Neural cell (in vitro differentiated cells): ENCODE measurements at regions not wholly inside any gene's neighbourhood (a gene's known extent, or its start where the extent isn't known, plus 50 kb on each side); places are given as distances from the start of the nearest gene placed in this dataset.

ENCODE experiments used
- H2AFZ ChIP-seq: fragments of 200-600, 300-800 bp; sonication (generic), shearing (Covaris generic); 2 replicates; pipeline ENCODE4 v1.6.0; 2014; ENCODE audit warnings: low read depth, mild to moderate bottlenecking, antibody characterized with exemption, low read length, moderate library complexity
- H3F3A ChIP-seq: fragments of 200-600 bp; shearing (Covaris generic); 2 replicates; pipeline ENCODE4 v1.6.1; 2016; ENCODE audit warnings: mild to moderate bottlenecking, moderate library complexity, mixed read lengths, antibody characterized with exemption, low read length; ENCODE audit not compliant: insufficient read depth, poor library complexity, severe bottlenecking
- H3K27ac ChIP-seq: fragments of 200-600, 300-800 bp; sonication (generic), shearing (Covaris generic); 2 replicates; pipeline ENCODE4 v1.5.1; 2014; ENCODE audit warnings: mild to moderate bottlenecking, low read length, moderate library complexity
- H3K27me3 ChIP-seq: fragments of 300-800, 200-600 bp; sonication (generic), shearing (Covaris generic); 2 replicates; pipeline ENCODE4 v1.6.0; 2014; ENCODE audit warnings: mild to moderate bottlenecking, low read depth, low read length, moderate library complexity; ENCODE audit not compliant: insufficient read depth
- H3K36me3 ChIP-seq: fragments of 300-800, 200-600 bp; sonication (generic), shearing (Covaris generic); 2 replicates; pipeline ENCODE4 v1.5.1; 2014; ENCODE audit warnings: mild to moderate bottlenecking, antibody characterized with exemption, low read length, moderate library complexity; ENCODE audit not compliant: insufficient read depth
- H3K4me2 ChIP-seq: fragments of 300-800, 200-600 bp; sonication (generic), shearing (Covaris generic); 2 replicates; pipeline ENCODE4 v1.6.0; 2014; ENCODE audit warnings: mild to moderate bottlenecking, low read length
- H3K4me3 ChIP-seq: fragments of 300-800, 200-600 bp; sonication (generic), shearing (Covaris generic); 2 replicates; pipeline ENCODE4 v1.5.1; 2014; ENCODE audit warnings: mild to moderate bottlenecking, low read length, moderate library complexity
- H3K79me2 ChIP-seq: fragments of 200-600 bp; shearing (Covaris generic); replicated peaks from 2 replicates; pipeline ENCODE4 v1.6.0; 2014; ENCODE audit warnings: mild to moderate bottlenecking, low read length, moderate library complexity; ENCODE audit not compliant: insufficient read depth
- H3K9ac ChIP-seq: fragments of 300-800, 200-600 bp; sonication (generic), shearing (Covaris generic); 2 replicates; pipeline ENCODE4 v1.6.1; 2016; ENCODE audit warnings: mild to moderate bottlenecking, low read length, mixed read lengths
- H3K9me2 ChIP-seq: fragments of 200-600 bp; shearing (Covaris generic); 2 replicates; pipeline ENCODE4 v1.6.1; 2016; ENCODE audit warnings: mild to moderate bottlenecking, low read length, mixed read lengths; ENCODE audit not compliant: insufficient read depth
- H3K9me3 ChIP-seq: fragments of 200-600, 300-800 bp; sonication (generic), shearing (Covaris generic); 2 replicates; pipeline ENCODE4 v1.6.1; 2016; ENCODE audit warnings: mild to moderate bottlenecking, mixed run types, low read length, moderate library complexity, mixed read lengths
- H4K20me1 ChIP-seq: fragments of 200-600 bp; shearing (Covaris generic); 2 replicates; pipeline ENCODE4 v1.6.1; 2016; ENCODE audit warnings: mild to moderate bottlenecking, mixed run types; ENCODE audit not compliant: insufficient read depth
- EP300 ChIP-seq: fragments of 450-650 bp; conservative IDR thresholded peaks from 2 replicates; pipeline ENCODE4 v1.6.1; 2014; ENCODE audit warnings: antibody characterized with exemption, mild to moderate bottlenecking, moderate library complexity; ENCODE audit not compliant: poor library complexity, severe bottlenecking
- EZH2 ChIP-seq: fragments of 200-600, 300-800 bp; shearing (Covaris generic), sonication (generic); IDR thresholded peaks from 2 replicates; pipeline ENCODE4 v1.6.1; 2014; ENCODE audit warnings: antibody characterized with exemption, low read length, borderline replicate concordance, mild to moderate bottlenecking; ENCODE audit not compliant: insufficient read depth, poor library complexity, severe bottlenecking
- MXI1 ChIP-seq: fragments of 450-650 bp; conservative IDR thresholded peaks from 2 replicates; pipeline ENCODE4 v1.6.1; 2014; ENCODE audit warnings: antibody characterized with exemption, mild to moderate bottlenecking; ENCODE audit not compliant: poor library complexity, severe bottlenecking
- POLR2AphosphoS5 ChIP-seq: IDR thresholded peaks from 2 replicates; pipeline ENCODE4 v1.6.1; 2012
- RAD21 ChIP-seq: fragments of 450-650 bp; conservative IDR thresholded peaks from 2 replicates; pipeline ENCODE4 v1.6.1; 2014; ENCODE audit warnings: antibody characterized with exemption, mild to moderate bottlenecking, moderate library complexity
- SMC3 ChIP-seq: fragments of 450-650 bp; conservative IDR thresholded peaks from 2 replicates; pipeline ENCODE4 v1.6.1; 2014; ENCODE audit warnings: antibody characterized with exemption, mild to moderate bottlenecking, moderate library complexity; ENCODE audit not compliant: poor library complexity
- TAF1 ChIP-seq: IDR thresholded peaks from 2 replicates; pipeline ENCODE4 v1.6.1; 2012; ENCODE audit warnings: low read depth
- TF ChIP-seq, protein P1 (sequence below): fragments of 450-650 bp; IDR thresholded peaks from 2 replicates; pipeline ENCODE4 v1.5.1; 2014; ENCODE audit warnings: antibody characterized with exemption, mild to moderate bottlenecking, moderate library complexity; ENCODE audit not compliant: poor library complexity, severe bottlenecking
- TF ChIP-seq, protein P2 (sequence below): IDR thresholded peaks from 2 replicates; pipeline ENCODE4 v1.6.1; 2012; ENCODE audit warnings: borderline replicate concordance

DNA sequence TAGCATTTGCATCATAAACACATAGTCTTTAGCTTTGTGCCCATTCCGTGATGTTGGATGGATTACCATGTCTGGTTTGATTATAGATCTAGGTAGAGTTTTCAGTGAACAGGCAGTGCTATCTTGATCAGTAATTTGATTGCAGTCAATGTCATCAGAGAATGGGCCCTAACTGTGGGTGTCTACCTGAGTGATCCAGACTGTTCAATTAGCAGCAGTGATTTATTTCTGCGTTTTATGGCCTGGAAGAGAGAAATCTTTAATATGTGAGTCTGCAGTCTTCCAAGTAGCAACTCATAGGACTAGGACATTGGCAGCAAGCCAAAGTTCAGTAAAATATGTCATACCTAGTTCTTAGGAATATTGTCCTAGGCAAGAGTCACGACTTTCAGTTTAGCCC is 80.3 kb downstream of the CASP12 start:
- no peaks in the 10 kb centered on the region for H3F3A ChIP-seq
- H4K20me1 ChIP-seq: no peaks in the 10 kb centered on the region
- no peaks in the 10 kb centered on the region for H3K79me2 ChIP-seq
- H2AFZ ChIP-seq: no peak overlapping the region
- H3K9me3 ChIP-seq: no peaks in the 10 kb centered on the region
- H3K36me3 ChIP-seq: no peaks in the 10 kb centered on the region
- H3K4me3 ChIP-seq: no peak overlapping the region
- no peak overlapping the region for H3K27ac ChIP-seq
- no peaks in the 10 kb centered on the region for H3K9me2 ChIP-seq
- no peaks in the 10 kb centered on the region for H3K27me3 ChIP-seq
- H3K9ac ChIP-seq: no peak overlapping the region
- H3K4me2 ChIP-seq: no peak overlapping the region
- TF ChIP-seq POLR2AphosphoS5 (no peak), EZH2 (no peak), EP300 (no peak), MXI1 (no peak), TAF1 (no peak), RAD21 (no peak), SMC3 (no peak)
- TF ChIP-seq, protein P1, sequence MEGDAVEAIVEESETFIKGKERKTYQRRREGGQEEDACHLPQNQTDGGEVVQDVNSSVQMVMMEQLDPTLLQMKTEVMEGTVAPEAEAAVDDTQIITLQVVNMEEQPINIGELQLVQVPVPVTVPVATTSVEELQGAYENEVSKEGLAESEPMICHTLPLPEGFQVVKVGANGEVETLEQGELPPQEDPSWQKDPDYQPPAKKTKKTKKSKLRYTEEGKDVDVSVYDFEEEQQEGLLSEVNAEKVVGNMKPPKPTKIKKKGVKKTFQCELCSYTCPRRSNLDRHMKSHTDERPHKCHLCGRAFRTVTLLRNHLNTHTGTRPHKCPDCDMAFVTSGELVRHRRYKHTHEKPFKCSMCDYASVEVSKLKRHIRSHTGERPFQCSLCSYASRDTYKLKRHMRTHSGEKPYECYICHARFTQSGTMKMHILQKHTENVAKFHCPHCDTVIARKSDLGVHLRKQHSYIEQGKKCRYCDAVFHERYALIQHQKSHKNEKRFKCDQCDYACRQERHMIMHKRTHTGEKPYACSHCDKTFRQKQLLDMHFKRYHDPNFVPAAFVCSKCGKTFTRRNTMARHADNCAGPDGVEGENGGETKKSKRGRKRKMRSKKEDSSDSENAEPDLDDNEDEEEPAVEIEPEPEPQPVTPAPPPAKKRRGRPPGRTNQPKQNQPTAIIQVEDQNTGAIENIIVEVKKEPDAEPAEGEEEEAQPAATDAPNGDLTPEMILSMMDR: no peak
- TF ChIP-seq, protein P2, sequence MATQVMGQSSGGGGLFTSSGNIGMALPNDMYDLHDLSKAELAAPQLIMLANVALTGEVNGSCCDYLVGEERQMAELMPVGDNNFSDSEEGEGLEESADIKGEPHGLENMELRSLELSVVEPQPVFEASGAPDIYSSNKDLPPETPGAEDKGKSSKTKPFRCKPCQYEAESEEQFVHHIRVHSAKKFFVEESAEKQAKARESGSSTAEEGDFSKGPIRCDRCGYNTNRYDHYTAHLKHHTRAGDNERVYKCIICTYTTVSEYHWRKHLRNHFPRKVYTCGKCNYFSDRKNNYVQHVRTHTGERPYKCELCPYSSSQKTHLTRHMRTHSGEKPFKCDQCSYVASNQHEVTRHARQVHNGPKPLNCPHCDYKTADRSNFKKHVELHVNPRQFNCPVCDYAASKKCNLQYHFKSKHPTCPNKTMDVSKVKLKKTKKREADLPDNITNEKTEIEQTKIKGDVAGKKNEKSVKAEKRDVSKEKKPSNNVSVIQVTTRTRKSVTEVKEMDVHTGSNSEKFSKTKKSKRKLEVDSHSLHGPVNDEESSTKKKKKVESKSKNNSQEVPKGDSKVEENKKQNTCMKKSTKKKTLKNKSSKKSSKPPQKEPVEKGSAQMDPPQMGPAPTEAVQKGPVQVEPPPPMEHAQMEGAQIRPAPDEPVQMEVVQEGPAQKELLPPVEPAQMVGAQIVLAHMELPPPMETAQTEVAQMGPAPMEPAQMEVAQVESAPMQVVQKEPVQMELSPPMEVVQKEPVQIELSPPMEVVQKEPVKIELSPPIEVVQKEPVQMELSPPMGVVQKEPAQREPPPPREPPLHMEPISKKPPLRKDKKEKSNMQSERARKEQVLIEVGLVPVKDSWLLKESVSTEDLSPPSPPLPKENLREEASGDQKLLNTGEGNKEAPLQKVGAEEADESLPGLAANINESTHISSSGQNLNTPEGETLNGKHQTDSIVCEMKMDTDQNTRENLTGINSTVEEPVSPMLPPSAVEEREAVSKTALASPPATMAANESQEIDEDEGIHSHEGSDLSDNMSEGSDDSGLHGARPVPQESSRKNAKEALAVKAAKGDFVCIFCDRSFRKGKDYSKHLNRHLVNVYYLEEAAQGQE: no peak

DNA sequence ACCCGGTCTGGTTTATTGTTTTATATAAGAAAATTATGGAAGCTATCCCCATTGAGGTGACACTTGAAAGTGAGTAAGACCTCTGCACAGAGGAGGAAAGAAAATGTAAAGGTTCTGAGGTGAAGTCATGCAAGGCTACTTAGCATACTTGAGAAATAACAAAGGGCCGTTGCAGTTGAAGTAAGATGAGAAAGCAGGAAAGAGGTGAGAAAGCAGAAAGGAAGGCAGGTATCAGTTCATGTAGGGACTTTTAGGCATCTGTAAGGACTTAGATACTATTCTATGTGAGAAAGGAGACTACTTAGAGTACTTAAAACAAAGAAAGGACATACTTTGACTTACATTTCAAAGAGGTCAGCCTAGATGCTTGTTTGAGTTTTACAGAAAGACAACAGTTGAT is 84.7 kb downstream of the CASP12 start:
- no peak overlapping the region for H2AFZ ChIP-seq
- no peak overlapping the region for H3K4me2 ChIP-seq
- no peaks in the 10 kb centered on the region for H4K20me1 ChIP-seq
- no peaks in the 10 kb centered on the region for H3K27me3 ChIP-seq
- no peaks in the 10 kb centered on the region for H3K9me2 ChIP-seq
- no peak overlapping the region for H3K27ac ChIP-seq
- no peaks in the 10 kb centered on the region for H3K79me2 ChIP-seq
- H3K4me3 ChIP-seq: no peak overlapping the region
- no peaks in the 10 kb centered on the region for H3K9me3 ChIP-seq
- no peaks in the 10 kb centered on the region for H3K36me3 ChIP-seq
- no peak overlapping the region for H3K9ac ChIP-seq
- no peaks in the 10 kb centered on the region for H3F3A ChIP-seq
- TF ChIP-seq, protein P1: no peak
- no peak for TF ChIP-seq SMC3
